HG03039 (cell line): ENCODE measurements at regions not wholly inside any gene's neighbourhood (a gene's known extent, or its start where the extent isn't known, plus 50 kb on each side); places are given as distances from the start of the nearest gene placed in this dataset.

ENCODE experiments used
- ATAC-seq: cut with Tn5 transposase; IDR thresholded peaks from one replicate; pipeline ENCODE4 v1.9.1; 2021; ENCODE audit warnings: mild to moderate bottlenecking, moderate library complexity; ENCODE audit not compliant: unreplicated experiment

DNA sequence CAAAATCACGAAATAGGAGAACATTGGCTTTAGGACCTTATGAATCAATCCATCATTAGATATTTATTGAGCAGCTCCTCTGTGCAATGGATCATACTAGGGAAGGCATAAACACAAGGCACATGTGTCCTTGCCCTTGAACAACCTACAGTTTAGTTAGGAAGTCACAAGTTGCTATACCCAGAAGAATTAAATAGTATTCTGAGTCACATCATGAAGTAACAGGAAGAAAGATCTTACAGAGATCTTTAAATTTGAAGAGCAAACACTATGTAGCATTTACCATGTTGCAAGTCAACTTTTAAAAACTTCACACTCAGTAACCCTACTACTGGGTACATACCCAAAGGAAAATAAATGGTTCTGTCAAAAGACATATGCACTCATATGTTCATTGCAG is 355.2 kb upstream of the SLC14A2 start:
- no peak for ATAC-seq

DNA sequence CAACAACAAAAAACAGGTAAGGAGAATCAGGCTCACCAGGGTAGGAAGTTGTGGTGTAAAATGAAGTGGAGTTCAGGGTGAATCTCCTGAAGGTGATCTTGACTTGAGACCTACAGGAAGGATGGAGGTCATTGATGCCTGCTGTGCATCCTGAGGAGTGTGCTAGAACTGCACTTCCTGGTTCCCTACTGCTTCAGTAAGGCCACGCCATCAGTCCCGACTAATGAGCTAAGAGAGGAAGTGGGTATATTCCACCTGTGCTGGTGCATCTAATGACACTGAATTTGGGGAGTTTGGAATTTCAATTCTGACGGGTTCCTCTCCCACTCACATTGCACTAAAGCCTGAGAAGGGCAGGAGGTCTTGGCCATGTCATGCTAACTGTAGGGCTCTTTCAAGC is 349.3 kb upstream of the SLC14A2 start:
- no peak for ATAC-seq

DNA sequence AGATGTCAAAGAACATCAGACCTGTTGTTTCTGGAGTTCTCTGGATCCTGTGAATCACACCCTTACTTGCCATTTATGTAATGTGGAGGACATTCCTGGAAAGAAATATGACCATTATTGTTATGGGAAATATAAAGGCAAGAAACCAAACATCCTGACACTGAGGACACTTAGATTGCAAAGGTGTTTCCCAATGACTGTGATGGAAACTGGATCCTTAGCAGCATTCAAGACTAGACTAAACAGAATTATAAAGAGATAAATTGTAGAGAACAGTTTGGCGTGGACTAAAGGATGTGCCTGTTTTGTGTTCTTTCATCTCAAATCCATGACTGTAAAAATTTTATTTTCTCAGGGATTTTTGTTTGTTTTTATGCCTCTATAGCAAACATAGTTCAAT is 347.7 kb upstream of the SLC14A2 start:
- no peak for ATAC-seq

DNA sequence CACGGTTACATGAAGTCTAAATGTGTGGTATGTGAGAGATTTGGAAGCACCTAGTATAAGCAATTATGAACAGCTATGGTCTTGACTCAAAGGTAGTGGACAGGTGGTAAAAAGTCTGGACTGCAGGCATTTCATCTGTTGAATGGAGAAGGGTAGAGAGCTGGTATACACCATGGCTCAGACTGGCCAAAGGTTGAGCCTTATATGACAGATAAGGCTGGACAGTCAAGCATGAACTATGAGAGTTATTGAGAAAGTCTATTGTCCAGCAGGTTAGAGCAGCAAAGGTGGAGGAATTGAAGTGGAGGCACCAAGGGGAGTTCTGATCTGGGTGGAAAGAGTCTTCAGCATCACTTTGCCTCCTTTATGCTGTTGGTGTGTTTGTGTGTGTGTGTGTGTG is 346.7 kb upstream of the SLC14A2 start:
- no peak for ATAC-seq

DNA sequence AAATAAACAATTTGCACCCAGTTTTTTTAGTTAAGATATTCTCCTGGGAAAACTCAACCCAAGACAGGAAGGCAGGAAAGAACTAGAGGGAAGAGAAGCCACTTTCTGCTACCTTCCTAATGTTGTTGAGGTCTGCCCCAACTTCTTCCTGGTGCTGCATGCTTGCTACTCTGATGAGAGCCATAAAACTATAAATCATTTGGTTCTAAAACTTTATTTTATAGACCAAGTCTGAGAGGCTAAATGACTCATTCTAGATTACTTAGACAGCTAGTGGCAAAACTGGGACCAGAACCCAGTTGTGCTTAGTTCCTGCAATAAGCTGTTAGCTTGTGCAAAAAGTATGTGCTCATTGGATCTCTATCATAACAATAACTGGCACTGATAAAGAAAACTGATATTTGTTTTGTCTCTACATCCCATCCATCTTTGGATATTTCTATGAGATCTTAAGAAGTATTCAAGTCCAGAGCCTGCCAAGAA is 344.9 kb upstream of the SLC14A2 start:
- ATAC-seq: no peak

DNA sequence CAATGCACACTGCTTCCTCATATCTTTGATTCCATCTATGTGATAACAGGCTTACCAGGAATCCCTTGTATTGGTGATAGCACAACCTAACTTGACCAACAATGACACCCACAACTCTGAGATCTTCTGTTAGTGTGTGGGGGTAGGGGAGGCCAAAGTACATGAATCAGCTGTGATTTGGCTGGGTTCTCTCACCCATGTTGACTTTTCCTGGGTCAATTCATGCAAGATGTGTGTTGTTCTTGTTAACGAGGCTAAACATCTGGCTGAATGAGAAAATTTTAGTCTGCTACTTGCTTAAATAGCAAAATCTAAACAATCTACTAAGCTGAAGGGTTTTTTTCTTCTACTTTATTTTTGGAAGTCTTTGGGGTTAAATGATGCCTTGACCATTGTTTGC is 341.2 kb upstream of the SLC14A2 start:
- no peak for ATAC-seq

DNA sequence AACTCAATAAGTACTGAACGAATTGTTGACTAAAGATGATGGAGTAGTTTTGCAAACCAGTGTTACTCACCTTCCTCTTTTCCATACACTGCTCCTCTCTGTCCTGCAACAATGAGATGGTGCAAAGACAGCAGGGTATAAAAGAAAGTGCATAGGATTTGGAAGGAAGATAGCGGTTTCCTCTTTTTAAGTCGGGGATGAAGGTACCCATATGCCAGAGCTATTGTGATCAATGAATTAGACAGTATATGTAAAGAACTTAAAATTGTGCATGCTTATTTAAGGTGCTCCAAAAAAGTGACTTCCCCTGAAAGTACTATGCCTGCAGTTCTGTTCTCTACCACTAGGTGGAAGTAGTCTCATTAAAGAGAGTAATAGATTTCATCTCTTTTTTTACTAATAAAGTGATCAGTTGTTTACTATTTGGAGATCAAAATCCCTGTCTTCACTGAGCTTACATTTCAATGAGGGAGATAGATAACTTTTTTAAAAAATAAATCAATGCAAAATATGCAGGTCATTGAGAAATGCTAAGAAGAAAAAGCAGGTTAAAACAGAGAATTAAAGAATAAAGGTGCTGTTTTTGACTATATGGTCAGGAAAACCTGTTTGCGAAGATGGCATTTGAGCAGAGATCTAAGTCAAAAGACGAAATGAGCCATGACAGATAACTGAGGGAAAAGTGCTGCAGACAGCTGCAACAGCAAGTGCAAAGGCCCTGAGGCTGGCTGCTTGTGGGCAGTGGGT is 339.7 kb upstream of the SLC14A2 start:
- ATAC-seq: no peak

GRCh38 chr18:45276878-45277277 is 338.4 kb upstream of the SLC14A2 start:
- no peak for ATAC-seq

GRCh38 chr18:45277908-45278307 is 337.4 kb upstream of the SLC14A2 start:
- no peak for ATAC-seq

DNA sequence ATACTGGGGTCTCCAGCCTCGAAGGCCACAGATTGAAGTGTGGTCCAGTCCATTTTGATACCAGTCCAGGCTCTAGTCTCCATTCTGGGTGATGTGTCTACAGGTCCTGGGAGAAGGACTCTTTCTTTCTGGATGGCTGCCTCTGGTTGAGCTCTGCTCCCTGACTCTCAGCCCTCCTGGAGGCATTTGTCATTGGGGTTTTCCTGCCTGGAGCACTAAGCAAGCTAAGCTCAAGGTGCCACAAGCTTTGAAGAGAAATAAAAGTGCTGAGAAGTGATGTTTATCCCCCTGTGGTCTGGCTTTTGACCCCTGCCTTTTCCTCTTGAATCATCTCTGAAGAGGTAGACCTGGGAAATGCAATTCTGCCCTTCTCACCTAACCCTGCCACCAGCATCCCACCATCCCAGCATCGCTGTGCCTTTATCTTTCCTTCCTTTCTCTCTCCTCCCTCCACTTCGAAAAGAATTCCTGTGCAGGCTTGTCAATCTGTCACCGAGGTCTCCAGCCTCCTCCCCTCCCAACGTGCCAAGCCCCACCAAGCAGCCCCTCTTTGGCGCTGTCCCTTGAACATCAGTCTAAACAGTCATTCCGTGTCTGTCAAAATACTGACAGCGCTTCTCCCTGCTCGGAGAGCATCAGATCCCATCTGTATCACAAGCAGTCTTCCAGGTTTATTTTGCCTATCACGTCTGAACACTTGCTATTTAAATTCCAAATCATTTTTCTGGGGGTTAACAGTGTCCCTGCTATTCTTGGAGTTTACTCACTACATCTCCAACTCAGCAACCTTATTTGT is 334.6 kb upstream of the SLC14A2 start:
- no peak for ATAC-seq

GRCh38 chr18:45282101-45282812 is 333.0 kb upstream of the SLC14A2 start:
- no peak for ATAC-seq

DNA sequence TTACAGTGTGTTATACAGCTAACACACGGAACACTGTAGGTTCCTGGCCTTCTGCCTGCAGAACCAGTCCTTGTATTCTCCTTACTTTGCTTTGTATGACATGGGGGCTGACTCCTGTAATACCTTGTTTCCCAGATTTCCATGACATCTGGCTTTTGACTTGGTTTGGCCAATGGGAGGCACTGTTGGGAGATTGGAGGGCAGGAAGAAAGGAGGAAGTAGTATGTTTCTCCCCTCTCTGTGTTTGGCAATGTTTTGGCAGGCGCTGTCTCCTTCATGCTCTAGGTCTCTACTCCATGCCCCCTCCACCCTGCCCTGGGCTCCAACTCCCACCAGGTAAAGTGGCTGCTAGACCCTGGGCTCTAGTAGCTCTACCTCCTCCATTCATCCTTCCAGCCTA is 331.1 kb upstream of the SLC14A2 start:
- no peak for ATAC-seq

DNA sequence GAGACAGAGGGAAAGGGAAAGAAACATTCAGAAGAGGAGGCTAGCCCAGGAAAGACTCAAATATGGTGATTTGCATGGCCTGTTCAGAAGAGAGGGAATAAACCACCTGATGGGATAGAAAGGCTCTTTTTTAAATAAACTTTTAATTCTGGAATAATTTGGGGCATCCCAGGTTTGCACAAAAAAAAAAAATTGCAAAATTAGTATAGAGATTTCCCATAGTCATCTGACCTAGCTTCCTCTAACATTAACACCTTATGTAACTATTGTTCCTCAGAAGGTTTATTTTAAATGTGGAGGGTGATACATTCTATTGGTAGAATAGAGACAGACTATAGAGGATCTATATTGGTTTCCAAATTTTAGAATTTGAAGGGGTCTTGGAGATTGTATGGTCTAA is 330.4 kb upstream of the SLC14A2 start:
- ATAC-seq: no peak

- no peak for ATAC-seq
Measured at GRCh38 chr18:45285251-45285650, 330.0 kb upstream of the SLC14A2 start.

DNA sequence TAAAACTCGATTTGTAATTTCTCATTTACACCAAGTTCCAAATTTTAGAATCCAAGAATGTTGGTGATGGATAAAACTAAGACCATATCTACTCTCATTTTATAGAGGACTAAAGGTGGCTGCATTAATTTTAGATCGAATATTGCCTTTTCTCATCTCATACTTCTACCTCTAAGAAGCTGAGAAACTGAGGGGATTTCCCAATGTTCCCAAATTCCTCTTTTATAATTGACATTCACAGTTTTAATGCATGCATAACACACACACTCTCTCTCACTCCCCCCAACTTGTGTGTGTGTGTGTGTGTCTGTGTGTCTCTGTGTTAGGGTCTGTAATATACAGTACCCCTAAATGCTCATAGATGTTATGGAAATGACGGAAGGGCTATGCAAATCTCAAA is 328.8 kb upstream of the SLC14A2 start:
- ATAC-seq: no peak

GRCh38 chr18:45287531-45287930 is 327.7 kb upstream of the SLC14A2 start:
- no peak for ATAC-seq

- no peak for ATAC-seq
Measured at GRCh38 chr18:45290364-45290763, 324.9 kb upstream of the SLC14A2 start.

DNA sequence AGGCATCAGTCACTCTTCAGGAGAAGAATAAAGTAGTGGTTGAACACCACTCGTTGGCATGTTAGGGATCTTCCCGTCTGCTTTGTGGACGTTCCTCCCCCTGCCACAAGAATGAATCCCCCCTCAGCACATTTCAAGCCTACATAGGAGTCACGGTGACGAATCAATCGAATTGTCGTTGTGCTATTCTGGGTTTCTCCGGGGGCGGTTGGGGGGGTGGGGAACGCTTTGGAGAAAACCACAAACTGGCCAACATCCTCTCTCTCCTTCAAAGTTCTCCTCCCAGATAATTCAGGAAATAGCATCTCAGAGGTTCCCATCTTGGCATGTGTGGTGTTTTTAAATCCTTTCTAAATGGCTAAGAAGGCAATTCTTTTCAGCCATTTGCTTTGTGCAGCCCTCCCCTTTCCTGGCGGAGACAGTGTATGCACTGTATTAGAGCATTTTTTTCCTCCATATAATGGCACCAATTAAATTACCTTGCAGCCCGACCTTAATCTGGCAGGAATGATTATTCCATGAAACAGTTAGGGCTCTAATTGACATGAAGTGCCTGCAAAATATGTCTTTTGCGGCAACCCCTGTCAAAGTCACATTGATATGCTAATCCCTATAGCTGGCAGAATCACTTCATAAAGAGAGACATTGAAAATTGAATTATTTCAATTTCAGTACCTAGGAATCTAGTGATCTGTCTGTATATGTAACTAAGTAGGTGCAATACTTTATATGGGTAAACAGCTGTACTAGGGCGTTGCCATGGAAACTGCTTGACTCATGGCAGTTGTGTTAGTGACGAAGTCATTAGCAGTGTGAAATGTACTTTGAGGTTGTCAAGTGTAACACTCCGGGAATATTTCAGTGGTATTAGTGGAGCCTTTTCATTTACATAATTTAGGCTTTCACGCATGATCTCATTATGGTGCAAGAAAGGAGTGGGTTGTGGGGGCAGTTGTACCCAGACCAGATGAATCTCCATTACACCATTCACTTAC is 323.4 kb upstream of the SLC14A2 start:
- no peak for ATAC-seq

DNA sequence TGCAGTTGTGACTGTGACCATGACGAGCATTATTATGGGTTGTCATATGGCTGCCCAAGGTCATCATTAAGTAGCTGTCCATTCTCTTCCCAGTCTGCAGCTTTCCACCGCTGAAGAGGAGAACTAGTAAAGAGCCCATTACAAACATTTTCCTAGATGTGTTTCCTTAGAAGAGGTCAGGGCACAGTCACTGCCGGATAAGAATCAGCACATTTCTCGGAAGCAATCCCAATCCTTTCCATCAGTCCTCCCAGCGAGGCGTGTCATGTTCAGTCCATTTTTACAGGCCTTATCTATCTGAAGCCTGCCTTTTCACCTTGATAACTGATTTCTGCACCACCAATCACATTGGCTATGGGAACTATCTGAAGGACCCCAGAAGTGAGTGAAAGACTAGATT is 319.9 kb upstream of the SLC14A2 start:
- ATAC-seq: no peak

GRCh38 chr18:45298986-45299385 is 316.3 kb upstream of the SLC14A2 start:
- ATAC-seq: no peak
